HUES64 (cell line): ENCODE measurements at regions not wholly inside any gene's neighbourhood (a gene's known extent, or its start where the extent isn't known, plus 50 kb on each side); places are given as distances from the start of the nearest gene placed in this dataset.

Experiments
- H3K27ac ChIP-seq: 2 replicates; pipeline ENCODE4 v1.7.0; 2013; ENCODE audit warnings: low read depth, low read length, inconsistent platforms
- H3K27me3 ChIP-seq: 2 replicates; pipeline ENCODE4 v1.6.1; 2013; ENCODE audit warnings: mild to moderate bottlenecking, low read length; ENCODE audit not compliant: insufficient read depth
- H3K36me3 ChIP-seq: 2 replicates; pipeline ENCODE4 v1.6.1; 2013; ENCODE audit warnings: mild to moderate bottlenecking, low read length; ENCODE audit not compliant: insufficient read depth
- H3K4me1 ChIP-seq: 2 replicates; pipeline ENCODE4 v1.6.1; 2013; ENCODE audit warnings: mild to moderate bottlenecking, low read length, moderate library complexity; ENCODE audit not compliant: insufficient read depth
- H3K4me3 ChIP-seq: 2 replicates; pipeline ENCODE4 v1.5.1; 2013; ENCODE audit warnings: mild to moderate bottlenecking, low read length, moderate library complexity
- H3K9ac ChIP-seq: 2 replicates; pipeline ENCODE4 v1.6.1; 2013; ENCODE audit warnings: mild to moderate bottlenecking, low read depth, low read length
- H3K9me3 ChIP-seq: 2 replicates; pipeline ENCODE4 v1.6.1; 2013; ENCODE audit warnings: low read depth, low read length; ENCODE audit not compliant: insufficient read depth
- WGBS: fragments of 150-250, 120-280 bp; methylation state at CpG from one replicate; pipeline ENCODE4 v1.1.7; 2013; ENCODE audit warnings: missing lambda C conversion rate; 5-methylcytosine and 5-hydroxymethylcytosine counted together

GRCh38 chr5:4855880-4856279 is 284.2 kb upstream of the ADAMTS16 start:
- Histone ChIP-seq H3K4me3 (no peak overlapping the region), H3K9me3 (no peaks in the 10 kb centered on the region), H3K36me3 (no peaks in the 10 kb centered on the region), H3K27me3 (no peaks in the 10 kb centered on the region), H3K9ac (no peak overlapping the region), H3K4me1 (peaks cover 7% of the 10 kb centered on the region), H3K27ac (no peak overlapping the region)
- WGBS = 100% methylated on average over 1 of the region's 2 CpGs

DNA sequence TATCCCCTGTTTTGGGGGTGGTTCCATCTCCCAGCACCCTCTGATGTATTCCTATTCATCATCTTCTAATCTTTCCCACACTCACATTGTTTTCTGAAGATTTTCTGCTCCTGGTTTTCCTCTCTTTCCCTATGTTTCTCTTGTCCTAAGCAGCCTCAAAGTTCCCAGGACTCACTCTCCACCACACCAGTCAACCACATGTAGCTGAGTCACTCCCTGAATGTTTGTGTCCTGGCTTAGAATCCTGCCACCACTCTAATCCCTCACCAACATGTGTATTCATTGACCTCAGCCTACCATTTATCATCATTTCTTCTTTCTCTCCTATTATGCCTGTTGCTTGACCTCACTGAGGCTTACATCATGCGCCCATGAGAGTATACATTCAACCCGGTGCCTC is 282.4 kb upstream of the ADAMTS16 start:
- 100% methylated on average over 2 of the region's 2 CpGs for WGBS
- Histone ChIP-seq H3K9me3 (no peaks in the 10 kb centered on the region), H3K4me1 (peaks cover 7% of the 10 kb centered on the region), H3K36me3 (no peaks in the 10 kb centered on the region), H3K27ac (no peak overlapping the region), H3K9ac (no peak overlapping the region), H3K4me3 (no peak overlapping the region), H3K27me3 (no peaks in the 10 kb centered on the region)

DNA sequence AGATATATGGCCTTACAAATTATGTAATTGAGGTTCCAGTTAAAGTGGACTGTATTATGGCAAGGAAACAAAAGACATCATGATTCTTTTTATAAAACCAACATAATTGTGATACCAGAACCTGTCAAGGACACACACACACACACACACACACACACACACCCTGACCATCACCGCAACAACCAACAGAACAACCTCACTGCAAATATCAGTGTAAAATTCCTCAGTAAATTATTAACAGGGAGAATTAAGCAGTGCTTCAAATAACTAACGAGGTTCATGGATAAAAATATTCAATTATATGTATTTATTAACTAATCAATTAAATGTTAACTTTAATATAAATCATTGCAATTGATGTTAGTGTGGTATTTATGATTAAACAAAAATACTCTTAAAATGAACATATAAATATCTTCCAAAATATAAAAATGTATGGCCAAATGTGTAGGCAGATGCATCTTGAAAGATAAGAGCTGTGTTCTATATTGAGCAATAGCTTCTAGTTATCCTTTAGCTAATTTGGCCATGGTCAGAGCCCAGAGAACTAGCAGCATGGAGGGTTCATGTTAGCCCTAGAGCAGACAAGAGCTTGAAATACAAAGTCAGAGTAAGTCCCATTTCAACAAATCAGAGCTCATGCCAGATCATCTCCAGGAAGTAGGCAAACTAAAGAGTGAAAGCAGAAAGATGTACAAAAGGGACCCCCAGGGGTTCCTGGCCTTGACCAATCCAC is 280.5 kb upstream of the ADAMTS16 start:
- peaks cover 5% of the 10 kb centered on the region for H3K4me1 ChIP-seq

DNA sequence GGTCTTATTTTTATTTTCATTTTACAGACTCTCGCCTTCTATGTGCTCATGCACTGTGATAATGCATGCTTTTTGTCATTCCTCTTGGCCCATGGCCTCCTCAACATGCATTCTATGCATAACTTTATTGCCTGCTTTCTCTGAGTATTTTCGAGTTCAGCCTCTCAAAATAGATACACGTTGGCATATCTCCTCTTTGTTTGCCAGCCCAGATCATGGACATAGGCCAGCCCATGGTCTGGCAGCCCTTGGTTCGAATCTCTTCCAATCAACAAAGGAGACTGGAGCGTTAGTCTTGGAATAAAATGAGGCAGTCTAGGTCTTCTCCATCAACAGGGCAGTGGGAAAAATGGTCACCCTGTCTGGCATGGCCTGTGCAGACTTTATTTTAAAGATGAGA is 279.5 kb upstream of the ADAMTS16 start:
- Histone ChIP-seq H3K4me1 (no peaks in the 10 kb centered on the region), H3K4me3 (no peak overlapping the region), H3K9me3 (no peaks in the 10 kb centered on the region), H3K27ac (no peak overlapping the region), H3K36me3 (no peaks in the 10 kb centered on the region), H3K27me3 (no peaks in the 10 kb centered on the region), H3K9ac (no peak overlapping the region)
- WGBS = 92% methylated on average over 5 of the region's 5 CpGs

More for the DNA sequence above, 280.5 kb upstream of the ADAMTS16 start:
- Histone ChIP-seq H3K4me3 (no peak overlapping the region), H3K27ac (no peak overlapping the region), H3K9ac (no peak overlapping the region), H3K9me3 (no peaks in the 10 kb centered on the region), H3K27me3 (no peaks in the 10 kb centered on the region), H3K36me3 (no peaks in the 10 kb centered on the region)
- 100% methylated on average over 1 of the region's 2 CpGs for WGBS

DNA sequence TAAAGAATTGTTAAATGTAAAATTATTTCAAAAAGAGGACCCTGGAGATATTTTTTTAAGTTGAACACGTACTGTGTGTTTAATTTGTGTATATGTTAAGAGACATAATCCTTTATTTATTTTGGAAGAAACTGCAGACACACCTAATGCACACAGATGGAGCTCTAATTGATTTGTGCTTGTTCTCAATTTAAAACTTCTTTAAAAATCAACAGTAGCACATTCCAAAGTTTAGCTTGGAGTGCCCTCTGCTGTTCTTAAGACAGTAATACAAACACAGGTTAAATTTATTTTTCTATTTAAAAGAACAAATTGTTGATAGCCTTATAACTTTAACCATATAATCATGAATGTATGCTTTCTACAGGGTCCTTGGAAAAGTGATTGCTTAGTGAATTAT is 277.6 kb upstream of the ADAMTS16 start:
- Histone ChIP-seq H3K27ac (no peak overlapping the region), H3K4me1 (no peaks in the 10 kb centered on the region), H3K27me3 (no peaks in the 10 kb centered on the region), H3K36me3 (no peaks in the 10 kb centered on the region), H3K9me3 (no peaks in the 10 kb centered on the region), H3K4me3 (no peak overlapping the region), H3K9ac (no peak overlapping the region)
- WGBS = no CpG with 5 or more reads among the region's 1 CpG

- 97% methylated on average over 49 of the region's 49 CpGs for WGBS
- H3K4me3 ChIP-seq = no peak overlapping the region
- H3K4me1 ChIP-seq = no peaks in the 10 kb centered on the region
- no peak overlapping the region for H3K27ac ChIP-seq
- H3K9me3 ChIP-seq = no peaks in the 10 kb centered on the region
- H3K27me3 ChIP-seq = no peaks in the 10 kb centered on the region
- no peaks in the 10 kb centered on the region for H3K36me3 ChIP-seq
- no peak overlapping the region for H3K9ac ChIP-seq
Measured at GRCh38 chr5:4866131-4866659, 273.9 kb upstream of the ADAMTS16 start.

GRCh38 chr5:4866817-4867216 is 273.3 kb upstream of the ADAMTS16 start:
- 96% methylated on average over 21 of the region's 21 CpGs for WGBS
- no peaks in the 10 kb centered on the region for H3K9me3 ChIP-seq
- no peaks in the 10 kb centered on the region for H3K27me3 ChIP-seq
- H3K9ac ChIP-seq = no peak overlapping the region
- no peaks in the 10 kb centered on the region for H3K36me3 ChIP-seq
- no peak overlapping the region for H3K4me3 ChIP-seq
- H3K4me1 ChIP-seq = no peaks in the 10 kb centered on the region
- H3K27ac ChIP-seq = no peak overlapping the region

DNA sequence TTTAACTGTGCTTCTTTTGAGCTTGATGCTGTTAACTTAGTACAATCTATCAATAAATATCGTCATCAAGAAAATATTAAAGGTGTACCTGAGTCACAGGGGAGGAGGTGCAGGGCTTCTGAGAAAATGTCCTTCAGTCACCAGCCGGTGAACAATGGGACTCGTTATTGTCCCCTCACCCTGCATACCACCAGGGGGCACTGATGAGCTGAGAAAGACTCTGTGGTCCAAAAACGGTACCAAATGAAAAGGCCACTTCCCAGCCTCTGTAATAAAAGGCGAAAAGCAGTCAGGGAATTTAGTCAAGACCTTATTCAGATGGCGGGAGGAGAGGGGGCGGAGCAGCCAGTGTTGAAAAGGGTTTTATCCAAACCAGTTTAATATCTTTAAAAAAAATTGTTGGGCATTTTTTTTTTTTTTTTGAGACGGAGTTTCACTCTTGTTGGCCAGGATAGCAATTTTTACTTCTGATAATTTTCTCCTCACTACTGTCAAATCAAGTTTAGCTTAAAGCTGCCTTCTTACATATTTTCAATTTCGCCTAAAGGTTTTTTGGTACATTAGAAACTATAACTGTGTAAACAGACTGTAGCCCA is 271.9 kb upstream of the ADAMTS16 start:
- no peak overlapping the region for H3K9ac ChIP-seq
- no peak overlapping the region for H3K27ac ChIP-seq
- H3K4me3 ChIP-seq = no peak overlapping the region
- 38% methylated on average over 7 of the region's 9 CpGs for whole genome bisulfite sequencing
- H3K9me3 ChIP-seq = no peaks in the 10 kb centered on the region
- no peaks in the 10 kb centered on the region for H3K4me1 ChIP-seq
- H3K36me3 ChIP-seq = no peaks in the 10 kb centered on the region
- no peaks in the 10 kb centered on the region for H3K27me3 ChIP-seq

DNA sequence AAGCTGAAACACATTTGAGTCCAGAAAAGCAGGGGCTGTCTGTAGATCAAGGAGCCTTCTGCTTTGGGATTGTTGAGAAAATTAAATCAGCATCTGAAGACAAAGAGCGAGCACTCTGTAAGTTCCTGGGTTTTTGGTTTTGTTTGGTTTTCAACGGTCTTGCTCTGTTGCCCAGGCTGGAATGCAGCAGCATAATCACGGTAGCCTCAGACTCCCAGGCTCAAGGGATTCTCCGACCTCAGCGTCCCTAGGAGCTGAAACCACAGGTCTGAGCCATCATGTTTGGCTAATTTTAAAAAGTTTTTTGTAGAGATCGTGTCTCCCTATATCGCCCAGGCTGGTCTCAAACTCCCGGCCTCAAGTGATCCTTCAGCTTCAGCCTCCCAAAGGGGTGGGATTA is 266.5 kb upstream of the ADAMTS16 start:
- Histone ChIP-seq H3K9me3 (no peaks in the 10 kb centered on the region), H3K27ac (no peak overlapping the region), H3K9ac (no peak overlapping the region), H3K4me3 (no peak overlapping the region), H3K4me1 (no peaks in the 10 kb centered on the region), H3K36me3 (no peaks in the 10 kb centered on the region), H3K27me3 (no peaks in the 10 kb centered on the region)
- 94% methylated on average over 8 of the region's 8 CpGs for WGBS

DNA sequence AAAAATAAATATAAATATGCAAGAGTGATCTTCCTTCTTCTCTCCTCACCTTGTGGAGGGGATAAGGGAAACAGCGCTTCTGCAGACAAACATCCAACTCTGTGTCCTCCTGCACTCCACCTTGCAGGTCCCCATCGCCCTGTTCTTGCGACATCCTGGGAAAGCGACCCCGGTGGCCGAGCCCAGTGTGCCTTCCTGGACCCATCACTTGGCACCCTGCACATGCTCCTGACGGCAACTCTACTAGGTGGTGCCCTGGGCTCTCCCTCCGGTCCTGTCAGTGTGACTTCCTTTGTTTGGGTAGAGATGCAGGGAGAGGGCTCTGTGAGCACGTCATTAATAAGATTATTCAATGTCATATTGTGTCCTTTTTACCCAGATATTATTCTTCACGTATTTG is 266.0 kb upstream of the ADAMTS16 start:
- H3K36me3 ChIP-seq = no peaks in the 10 kb centered on the region
- WGBS = 93% methylated on average over 10 of the region's 10 CpGs

GRCh38 chr5:4875942-4876341 is 264.2 kb upstream of the ADAMTS16 start:
- Histone ChIP-seq H3K9me3 (no peaks in the 10 kb centered on the region), H3K9ac (no peak overlapping the region), H3K4me3 (no peak overlapping the region), H3K4me1 (no peaks in the 10 kb centered on the region), H3K27ac (no peak overlapping the region), H3K36me3 (no peaks in the 10 kb centered on the region), H3K27me3 (no peaks in the 10 kb centered on the region)
- 97% methylated on average over 4 of the region's 4 CpGs for WGBS

More for the DNA sequence above, 266.0 kb upstream of the ADAMTS16 start:
- Histone ChIP-seq H3K9me3 (no peaks in the 10 kb centered on the region), H3K27me3 (no peaks in the 10 kb centered on the region), H3K4me3 (no peak overlapping the region), H3K9ac (no peak overlapping the region), H3K4me1 (no peaks in the 10 kb centered on the region), H3K27ac (no peak overlapping the region)
